NCI-H1105 (cell line): ENCODE measurements at regions not wholly inside any gene's neighbourhood (a gene's known extent, or its start where the extent isn't known, plus 50 kb on each side); places are given as distances from the start of the nearest gene placed in this dataset.

Source experiments
- DNase-seq: peaks from one replicate; lab custom pipeline; 2025; lab: John Stamatoyannopoulos, UW

GRCh38 chr4:30939684-30940083 is 219.5 kb downstream of the PCDH7 start:
- no peak for DNase-seq

GRCh38 chr4:30941641-30942040 is 221.5 kb downstream of the PCDH7 start:
- DNase-seq = no peak

- DNase-seq = no peak
Measured at GRCh38 chr4:30943356-30943755, 223.2 kb downstream of the PCDH7 start.

- no peak for DNase-seq
Measured at GRCh38 chr4:30945586-30945985, 225.4 kb downstream of the PCDH7 start.

- DNase-seq = no peak
Measured at GRCh38 chr4:30946288-30946687, 226.1 kb downstream of the PCDH7 start.

- no peak for DNase-seq
Measured at GRCh38 chr4:30948653-30949052, 228.5 kb downstream of the PCDH7 start.

- DNase-seq = no peak
Measured at GRCh38 chr4:30950737-30951136, 230.6 kb downstream of the PCDH7 start.

- DNase-seq = no peak
Measured at GRCh38 chr4:30952526-30953219, 232.5 kb downstream of the PCDH7 start.

GRCh38 chr4:30953799-30954198 is 233.6 kb downstream of the PCDH7 start:
- no peak for DNase-seq

- no peak for DNase-seq
Measured at GRCh38 chr4:30956916-30957315, 236.7 kb downstream of the PCDH7 start.

- DNase-seq = no peak
Measured at GRCh38 chr4:30957706-30958105, 237.5 kb downstream of the PCDH7 start.

- no peak for DNase-seq
Measured at GRCh38 chr4:30959781-30960485, 239.8 kb downstream of the PCDH7 start.

GRCh38 chr4:30962939-30963338 is 242.8 kb downstream of the PCDH7 start:
- DNase-seq = no peak

- no peak for DNase-seq
Measured at GRCh38 chr4:30968926-30969325, 248.8 kb downstream of the PCDH7 start.

- DNase-seq = no peak
Measured at GRCh38 chr4:30972542-30972941, 252.4 kb downstream of the PCDH7 start.

GRCh38 chr4:30973993-30974392 is 253.8 kb downstream of the PCDH7 start:
- DNase-seq = no peak

GRCh38 chr4:30979402-30979801 is 259.2 kb downstream of the PCDH7 start:
- DNase-seq = no peak

- no peak for DNase-seq
Measured at GRCh38 chr4:30989508-30989907, 269.3 kb downstream of the PCDH7 start.

GRCh38 chr4:30996841-30997240 is 276.7 kb downstream of the PCDH7 start:
- no peak for DNase-seq

- DNase-seq = no peak
Measured at GRCh38 chr4:31005037-31005436, 284.9 kb downstream of the PCDH7 start.

GRCh38 chr4:31007858-31008257 is 287.7 kb downstream of the PCDH7 start:
- no peak for DNase-seq

- DNase-seq = no peak
Measured at GRCh38 chr4:31009926-31010325, 289.8 kb downstream of the PCDH7 start.

GRCh38 chr4:31015123-31015522 is 295.0 kb downstream of the PCDH7 start:
- DNase-seq = no peak
